HCT116 (cell line): ENCODE measurements at regions not wholly inside any gene's neighbourhood (a gene's known extent, or its start where the extent isn't known, plus 50 kb on each side); places are given as distances from the start of the nearest gene placed in this dataset.

Source experiments
- ATAC-seq: fragments of 200-7000 bp; cut with Tn5 transposase; 2 replicates; pipeline ENCODE4 v1.9.1; 2020; ENCODE audit warnings: mild to moderate bottlenecking, moderate library complexity
- BruUV-seq: library from RNA; stranded (reverse); fragments of 400-500 nt; replicated peaks from 2 replicates; lab custom pipeline; 2021; lab: Mats Ljungman, UMichigan
- CTCF ChIA-PET: fragments of 300-600 bp; sonication (Branson Sonifier 250); formaldehyde crosslinking; loops from one replicate; lab custom pipeline; 2021; ENCODE audit warnings: antibody characterized with exemption; lab: Charles Lee
- POLR2A ChIA-PET: fragments of 300-600, 350-600 bp; sonication (Branson Sonifier 250); formaldehyde crosslinking; loops from one replicate; lab custom pipeline; 2021; ENCODE audit warnings: antibody characterized with exemption; lab: Charles Lee
- RAD21 ChIA-PET, 2 experiments: fragments of 300-600 bp; sonication (Branson Sonifier 250); formaldehyde crosslinking; loops; one replicate each; lab custom pipeline; 2023; ENCODE audit warnings: low total read pairs in 2 of 2; ENCODE audit not compliant: uncharacterized antibody in 2 of 2, unreplicated experiment in 2 of 2, low non-redundant PET in 1 of 2; lab: Charles Lee
- DNase-seq: peaks from one replicate; pipeline ENCODE4 v3.0.0-alpha.2; 2010; ENCODE audit warnings: low read depth, low spot score
- H2AFZ ChIP-seq: fragments of 200-600 bp; shearing (Covaris generic), sonication (generic); 2 replicates; pipeline ENCODE4 v1.6.1; 2017; ENCODE audit warnings: low read depth, mixed run types, mixed read lengths, antibody characterized with exemption, low read length; ENCODE audit not compliant: poor library complexity, severe bottlenecking
- H3K27ac ChIP-seq: 2 replicates; pipeline ENCODE4 v1.5.1; 2012; ENCODE audit warnings: low read depth, low read length
- H3K27me3 ChIP-seq: fragments of 200-600 bp; sonication (generic); 2 replicates; pipeline ENCODE4 v1.6.1; 2016; ENCODE audit warnings: mixed run types, low read length, mixed read lengths; ENCODE audit not compliant: insufficient read depth
- H3K36me3 ChIP-seq, 2 experiments: fragments of 200-500 bp in 1 of 2; fragments of 200-600 bp in 1 of 2; sonication (Bioruptor generic) in 1 of 2; sonication (generic) in 1 of 2; 2 replicates each; pipeline versions ENCODE4 v1.5.1 to v1.6.1; 2014 to 2016; ENCODE audit warnings: low read length in 2 of 2, inconsistent platforms in 1 of 2, mixed read lengths in 1 of 2, mixed run types in 1 of 2; ENCODE audit not compliant: insufficient read depth in 2 of 2, control insufficient read depth in 1 of 2
- H3K4me1 ChIP-seq, 2 experiments: fragments of 200-600 bp in 1 of 2; sonication (generic) in 1 of 2; 2 replicates each; pipeline versions ENCODE4 v1.5.1 to v1.6.1; 2012 to 2017; ENCODE audit warnings: low read length in 2 of 2, inconsistent platforms in 1 of 2, mild to moderate bottlenecking in 1 of 2, mixed read lengths in 1 of 2, mixed run types in 1 of 2, moderate library complexity in 1 of 2; ENCODE audit not compliant: insufficient read depth in 2 of 2, control insufficient read depth in 1 of 2
- H3K4me2 ChIP-seq: fragments of 200-600 bp; sonication (generic); 2 replicates; pipeline ENCODE4 v1.6.1; 2017; ENCODE audit warnings: mixed run types, low read length, mixed read lengths
- H3K4me3 ChIP-seq, 2 experiments: fragments of 200-600 bp in 1 of 2; sonication (generic) in 1 of 2; replicated peaks in 1 of 2; 2 replicates each; pipeline ENCODE4 v1.5.1; 2011 to 2016; ENCODE audit warnings: low read length in 2 of 2, control low read depth in 1 of 2, low read depth in 1 of 2, mild to moderate bottlenecking in 1 of 2, mixed read lengths in 1 of 2, mixed run types in 1 of 2
- H3K79me2 ChIP-seq: fragments of 200-600 bp; sonication (generic); 2 replicates; pipeline ENCODE4 v1.6.1; 2017; ENCODE audit warnings: mild to moderate bottlenecking, mixed run types, low read length, moderate library complexity, mixed read lengths; ENCODE audit not compliant: insufficient read depth
- H3K9ac ChIP-seq: fragments of 200-600 bp; sonication (generic); 2 replicates; pipeline ENCODE4 v1.6.1; 2016; ENCODE audit warnings: low read length, mixed read lengths
- H3K9me2 ChIP-seq: fragments of 200-600 bp; sonication (generic), shearing (Covaris generic); 2 replicates; pipeline ENCODE4 v1.6.1; 2017; ENCODE audit warnings: mixed run types, mild to moderate bottlenecking, moderate library complexity; ENCODE audit not compliant: insufficient read depth
- H3K9me3 ChIP-seq, 2 experiments: fragments of 200-500 bp in 1 of 2; fragments of 200-600 bp in 1 of 2; sonication (Bioruptor generic) in 1 of 2; sonication (generic) in 1 of 2; 2 replicates each; pipeline ENCODE4 v1.6.1; 2014 to 2017; ENCODE audit warnings: low read length in 2 of 2, mixed read lengths in 2 of 2, inconsistent platforms in 1 of 2, low read depth in 1 of 2, mild to moderate bottlenecking in 1 of 2, mixed run types in 1 of 2, moderate library complexity in 1 of 2; ENCODE audit not compliant: control insufficient read depth in 1 of 2, insufficient read depth in 1 of 2
- H4K20me1 ChIP-seq: fragments of 200-600 bp; sonication (generic), shearing (Covaris generic); 2 replicates; pipeline ENCODE4 v1.6.1; 2017; ENCODE audit warnings: mixed run types, mild to moderate bottlenecking, moderate library complexity; ENCODE audit not compliant: insufficient read depth
- EGR1 ChIP-seq: IDR thresholded peaks from 2 replicates; pipeline ENCODE4 v1.6.1; 2012; ENCODE audit warnings: low read depth
- ELF1 ChIP-seq: IDR thresholded peaks from 2 replicates; pipeline ENCODE4 v1.6.1; 2012; ENCODE audit warnings: low read depth, borderline replicate concordance
- EZH2 ChIP-seq: fragments of 200-600 bp; sonication (generic); IDR thresholded peaks from 2 replicates; pipeline ENCODE4 v1.6.1; 2017; ENCODE audit warnings: antibody characterized with exemption, mixed run types
- EZH2phosphoT487 ChIP-seq: fragments of 200-600 bp; IDR thresholded peaks from 2 replicates; pipeline ENCODE4 v1.6.1; 2018; ENCODE audit warnings: antibody characterized with exemption, borderline replicate concordance
- FOSL1 ChIP-seq: IDR thresholded peaks from 2 replicates; pipeline ENCODE4 v1.6.1; 2012; ENCODE audit warnings: low read depth
- JUND ChIP-seq: IDR thresholded peaks from 2 replicates; pipeline ENCODE4 v1.6.1; 2012
- POLR2A ChIP-seq: IDR thresholded peaks from 2 replicates; pipeline ENCODE4 v1.7.0; 2011; ENCODE audit warnings: borderline replicate concordance; ENCODE audit not compliant: insufficient read depth, insufficient read length; ENCODE audit errors: extremely low read depth
- RAD21 ChIP-seq: IDR thresholded peaks from 2 replicates; pipeline ENCODE4 v1.6.1; 2012; ENCODE audit warnings: low read depth, mild to moderate bottlenecking
- SP1 ChIP-seq: IDR thresholded peaks from 2 replicates; pipeline ENCODE4 v1.6.1; 2012; ENCODE audit warnings: low read depth
- SRF ChIP-seq: IDR thresholded peaks from 2 replicates; pipeline ENCODE4 v1.6.1; 2012; ENCODE audit warnings: low read depth
- TCF7L2 ChIP-seq: IDR thresholded peaks from 2 replicates; pipeline ENCODE4 v1.7.0; 2011; ENCODE audit warnings: borderline replicate concordance, inconsistent platforms; ENCODE audit not compliant: insufficient read depth, insufficient read length; ENCODE audit errors: extremely low read depth
- ZFX ChIP-seq: fragments of 450-650 bp; IDR thresholded peaks from 2 replicates; pipeline ENCODE4 v1.6.1; 2017
- intact Hi-C: fragments of 100-400 bp; cut with micrococcal nuclease; formaldehyde crosslinking; loops from 2 replicates; pipeline ENCODE4 v1.10.0; 2022
- TF ChIP-seq, protein P1 (sequence below): IDR thresholded peaks from 2 replicates; pipeline ENCODE4 v1.6.1; 2012
- TF ChIP-seq, protein P2 (sequence below), 3 experiments: fragments of 200-600 bp in 1 of 3; sonication (generic) in 1 of 3; IDR thresholded peaks in 2 of 3; conservative IDR thresholded peaks in 1 of 3; 2 replicates each; pipeline ENCODE4 v1.5.1; 2012 to 2017; ENCODE audit warnings: low read depth in 2 of 3, low read length in 2 of 3, antibody characterized with exemption in 1 of 3, borderline replicate concordance in 1 of 3, control low read depth in 1 of 3, mild to moderate bottlenecking in 1 of 3, mixed read lengths in 1 of 3, mixed run types in 1 of 3, moderate library complexity in 1 of 3; ENCODE audit not compliant: insufficient read depth in 1 of 3
- TF ChIP-seq, protein P3 (sequence below): IDR thresholded peaks from 2 replicates; pipeline ENCODE4 v1.6.1; 2012
- TF ChIP-seq, protein P4 (sequence below): IDR thresholded peaks from 2 replicates; pipeline ENCODE4 v1.6.1; 2011; ENCODE audit warnings: mild to moderate bottlenecking, low read length, moderate library complexity; ENCODE audit not compliant: insufficient replicate concordance; ENCODE audit errors: extremely low read depth

DNA sequence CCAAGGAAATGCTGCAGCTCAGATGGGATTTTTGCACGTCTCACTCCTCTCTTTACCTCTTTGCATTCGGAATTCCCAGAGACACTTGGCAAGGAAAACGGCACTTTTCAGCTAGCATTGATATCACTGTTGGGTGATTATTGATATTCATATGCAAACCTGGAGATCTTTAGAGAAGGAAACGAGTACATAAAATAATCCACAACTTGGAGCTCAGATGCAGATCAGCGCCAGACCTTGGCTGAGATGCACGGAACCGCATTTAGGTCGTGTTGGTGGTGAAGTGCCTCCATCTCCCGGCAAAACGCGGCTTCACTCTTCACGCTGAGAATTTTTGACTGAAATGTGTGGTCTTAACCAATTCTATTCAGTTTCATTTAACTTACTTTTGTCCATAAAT is 77.2 kb upstream of the ARHGEF7 start:
- BruUV-seq = no TSS peak
- ChIA-PET POLR2A (no interaction called here), RAD21 (no interaction called here), CTCF (no interaction called here)
- Histone ChIP-seq H3K4me2 (no peak overlapping the region), H3K9ac (no peak overlapping the region), H3K36me3 (no peaks in the 10 kb centered on the region), H3K27ac (no peak overlapping the region), H3K4me1 (peaks cover 0 to 6% of the 10 kb centered on the region in 2 experiments; a peak in 1 of 4 replicates), H3K27me3 (no peaks in the 10 kb centered on the region), H3K4me3 (no peak overlapping the region), H4K20me1 (no peaks in the 10 kb centered on the region), H3K9me3 (no peaks in the 10 kb centered on the region), H2AFZ (no peak overlapping the region), H3K9me2 (no peaks in the 10 kb centered on the region), H3K79me2 (no peaks in the 10 kb centered on the region)
- intact Hi-C loops = no loop called here
- ATAC-seq (no peak), DNase-seq (no peak)
- TF ChIP-seq POLR2A (no peak), ELF1 (no peak), TCF7L2 (no peak), EGR1 (no peak), ZFX (no peak), RAD21 (no peak)
- TF ChIP-seq, protein P1, sequence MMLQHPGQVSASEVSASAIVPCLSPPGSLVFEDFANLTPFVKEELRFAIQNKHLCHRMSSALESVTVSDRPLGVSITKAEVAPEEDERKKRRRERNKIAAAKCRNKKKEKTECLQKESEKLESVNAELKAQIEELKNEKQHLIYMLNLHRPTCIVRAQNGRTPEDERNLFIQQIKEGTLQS = no peak

DNA sequence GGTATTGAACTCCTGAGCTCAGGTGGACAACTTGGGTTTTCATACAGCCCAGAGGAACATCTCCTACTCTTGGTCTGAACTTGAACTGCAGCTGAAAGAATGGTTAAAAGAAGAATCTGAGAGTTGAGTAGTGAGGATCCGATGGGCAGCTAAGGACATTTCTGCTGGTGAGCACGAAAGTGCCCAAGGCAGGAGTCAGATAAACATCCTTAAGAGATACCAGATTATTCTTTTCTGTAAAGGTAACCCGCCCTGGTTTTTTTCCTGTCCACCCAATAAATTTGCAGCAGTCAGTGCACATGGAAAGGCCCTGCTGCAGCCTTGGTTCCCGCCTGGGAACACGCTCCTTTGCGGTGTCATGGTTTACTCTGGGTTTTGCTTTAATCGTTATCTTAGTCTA is 78.4 kb upstream of the ARHGEF7 start:
- RAD21 ChIA-PET = no interaction called here
- no peaks in the 10 kb centered on the region for H3K36me3 ChIP-seq
- H2AFZ ChIP-seq = no peak overlapping the region
- intact Hi-C loops = no loop called here
- no peaks in the 10 kb centered on the region for H3K27me3 ChIP-seq
- H3K9me3 ChIP-seq = no peaks in the 10 kb centered on the region
- H4K20me1 ChIP-seq = no peaks in the 10 kb centered on the region
- no peaks in the 10 kb centered on the region for H3K79me2 ChIP-seq
- H3K9me2 ChIP-seq = no peaks in the 10 kb centered on the region
- H3K9ac ChIP-seq = no peak overlapping the region
- no peak overlapping the region for H3K4me2 ChIP-seq
- BruUV-seq = no TSS peak
- CTCF ChIA-PET = no interaction called here
- POLR2A ChIA-PET = no interaction called here
- no peak overlapping the region for H3K4me3 ChIP-seq
- H3K4me1 ChIP-seq = peaks cover 0 to 12% of the 10 kb centered on the region in 2 experiments; a peak in 1 of 4 replicates
- DNase-seq (no peak), ATAC-seq (peak; percentile 36; the same call in 1 of the 2 replicates)
- H3K27ac ChIP-seq = no peak overlapping the region
- no peak for TF ChIP-seq EGR1
- TF ChIP-seq FOSL1 = no peak
- TF ChIP-seq POLR2A = no peak
- TF ChIP-seq, protein P2, sequence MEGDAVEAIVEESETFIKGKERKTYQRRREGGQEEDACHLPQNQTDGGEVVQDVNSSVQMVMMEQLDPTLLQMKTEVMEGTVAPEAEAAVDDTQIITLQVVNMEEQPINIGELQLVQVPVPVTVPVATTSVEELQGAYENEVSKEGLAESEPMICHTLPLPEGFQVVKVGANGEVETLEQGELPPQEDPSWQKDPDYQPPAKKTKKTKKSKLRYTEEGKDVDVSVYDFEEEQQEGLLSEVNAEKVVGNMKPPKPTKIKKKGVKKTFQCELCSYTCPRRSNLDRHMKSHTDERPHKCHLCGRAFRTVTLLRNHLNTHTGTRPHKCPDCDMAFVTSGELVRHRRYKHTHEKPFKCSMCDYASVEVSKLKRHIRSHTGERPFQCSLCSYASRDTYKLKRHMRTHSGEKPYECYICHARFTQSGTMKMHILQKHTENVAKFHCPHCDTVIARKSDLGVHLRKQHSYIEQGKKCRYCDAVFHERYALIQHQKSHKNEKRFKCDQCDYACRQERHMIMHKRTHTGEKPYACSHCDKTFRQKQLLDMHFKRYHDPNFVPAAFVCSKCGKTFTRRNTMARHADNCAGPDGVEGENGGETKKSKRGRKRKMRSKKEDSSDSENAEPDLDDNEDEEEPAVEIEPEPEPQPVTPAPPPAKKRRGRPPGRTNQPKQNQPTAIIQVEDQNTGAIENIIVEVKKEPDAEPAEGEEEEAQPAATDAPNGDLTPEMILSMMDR (IDR thresholded peaks at IDR 0.05 in 2 of 3, conservative IDR thresholded peaks at IDR 0.05 in 1 of 3; ENCODE audit: borderline replicate concordance in 1 of 3, insufficient read depth in 1 of 3, low read depth in 2 of 3, low read length in 2 of 3) = no peak
- TF ChIP-seq SRF = no peak
- TF ChIP-seq, protein P3, sequence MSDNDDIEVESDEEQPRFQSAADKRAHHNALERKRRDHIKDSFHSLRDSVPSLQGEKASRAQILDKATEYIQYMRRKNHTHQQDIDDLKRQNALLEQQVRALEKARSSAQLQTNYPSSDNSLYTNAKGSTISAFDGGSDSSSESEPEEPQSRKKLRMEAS = no peak
- TF ChIP-seq SP1 = no peak
- no peak for TF ChIP-seq TCF7L2
- TF ChIP-seq JUND = no peak
- no peak for TF ChIP-seq EZH2phosphoT487
- TF ChIP-seq, protein P4, sequence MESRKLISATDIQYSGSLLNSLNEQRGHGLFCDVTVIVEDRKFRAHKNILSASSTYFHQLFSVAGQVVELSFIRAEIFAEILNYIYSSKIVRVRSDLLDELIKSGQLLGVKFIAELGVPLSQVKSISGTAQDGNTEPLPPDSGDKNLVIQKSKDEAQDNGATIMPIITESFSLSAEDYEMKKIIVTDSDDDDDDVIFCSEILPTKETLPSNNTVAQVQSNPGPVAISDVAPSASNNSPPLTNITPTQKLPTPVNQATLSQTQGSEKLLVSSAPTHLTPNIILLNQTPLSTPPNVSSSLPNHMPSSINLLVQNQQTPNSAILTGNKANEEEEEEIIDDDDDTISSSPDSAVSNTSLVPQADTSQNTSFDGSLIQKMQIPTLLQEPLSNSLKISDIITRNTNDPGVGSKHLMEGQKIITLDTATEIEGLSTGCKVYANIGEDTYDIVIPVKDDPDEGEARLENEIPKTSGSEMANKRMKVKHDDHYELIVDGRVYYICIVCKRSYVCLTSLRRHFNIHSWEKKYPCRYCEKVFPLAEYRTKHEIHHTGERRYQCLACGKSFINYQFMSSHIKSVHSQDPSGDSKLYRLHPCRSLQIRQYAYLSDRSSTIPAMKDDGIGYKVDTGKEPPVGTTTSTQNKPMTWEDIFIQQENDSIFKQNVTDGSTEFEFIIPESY = no peak
- no peak for TF ChIP-seq ELF1
- TF ChIP-seq RAD21 = no peak
- TF ChIP-seq EZH2 = no peak
- TF ChIP-seq, protein P1 = no peak
